ENCODE measurements at regions not wholly inside any gene's neighbourhood (a gene's known extent, or its start where the extent isn't known, plus 50 kb on each side); places are given as distances from the start of the nearest gene placed in this dataset.
A peak's percentile ranks its signal among the peaks of the same experiment; 100 is the strongest.
"Not testable (repeated sequence)": the region's sequence is repeated elsewhere in the genome, so short reads cannot be mapped to it uniquely, and the experiment has no call there.

GRCh38 chr3:27661797-27662196, 60.3 kb downstream of the EOMES start:
- no peak for DNase-seq

GRCh38 chr3:27659279-27660021, 62.7 kb downstream of the EOMES start:
- no peak for DNase-seq

- no peak for DNase-seq
These were observed 63.4 kb downstream of the EOMES start for GRCh38 chr3:27658741-27659140.

GRCh38 chr3:27657871-27658270, 64.3 kb downstream of the EOMES start:
- DNase-seq: no peak

GRCh38 chr3:27657404-27657803, 64.7 kb downstream of the EOMES start:
- DNase-seq: no peak

- no peak for DNase-seq
These were observed 65.3 kb downstream of the EOMES start for GRCh38 chr3:27656790-27657189.

GRCh38 chr3:27655547-27655946, 66.6 kb downstream of the EOMES start:
- no peak for DNase-seq

GRCh38 chr3:27653803-27654558, 68.1 kb downstream of the EOMES start:
- no peak for DNase-seq

GRCh38 chr3:27649277-27649676, 72.8 kb downstream of the EOMES start:
- DNase-seq: no peak

- DNase-seq: no peak
These were observed 75.2 kb downstream of the EOMES start for GRCh38 chr3:27646896-27647295.

GRCh38 chr3:27644941-27645340, 77.2 kb downstream of the EOMES start:
- DNase-seq: no peak

GRCh38 chr3:27643355-27643754, 78.8 kb downstream of the EOMES start:
- DNase-seq: no peak

GRCh38 chr3:27642796-27643195, 79.3 kb downstream of the EOMES start:
- DNase-seq: no peak

- DNase-seq: no peak
These were observed 80.1 kb downstream of the EOMES start for GRCh38 chr3:27641888-27642601.

GRCh38 chr3:27641271-27641800, 80.8 kb downstream of the EOMES start:
- no peak for DNase-seq

- DNase-seq: no peak
These were observed 82.9 kb downstream of the EOMES start for GRCh38 chr3:27639271-27639670.

GRCh38 chr3:27638594-27638993, 83.5 kb downstream of the EOMES start:
- no peak for DNase-seq

- no peak for DNase-seq
These were observed 84.7 kb downstream of the EOMES start for GRCh38 chr3:27637346-27637995.

- DNase-seq: not testable (repeated sequence)
These were observed 87.1 kb downstream of the EOMES start for GRCh38 chr3:27635006-27635405.

- DNase-seq: peak; percentile 25
These were observed 88.9 kb downstream of the EOMES start for GRCh38 chr3:27633224-27633545.

GRCh38 chr3:27632431-27633223, 89.5 kb downstream of the EOMES start:
- peak; percentile 25 for DNase-seq

- DNase-seq: no peak
These were observed 91.2 kb downstream of the EOMES start for GRCh38 chr3:27630885-27631284.

All from DMS79 treated with DMSO at 0.1 percent for 48 hours (cell line).